ENCODE measurements at regions not wholly inside any gene's neighbourhood (a gene's known extent, or its start where the extent isn't known, plus 50 kb on each side); places are given as distances from the start of the nearest gene placed in this dataset.
"Not testable (repeated sequence)": the region's sequence is repeated elsewhere in the genome, so short reads cannot be mapped to it uniquely, and the experiment has no call there.

GRCh38 chr15:79539401-79539800 is 107.3 kb downstream of the MINAR1 start:
- no peak for DNase-seq (ENCODE audit: low read depth in 2 of 2)

GRCh38 chr15:79540551-79540950 is 108.4 kb downstream of the MINAR1 start:
- no peak for DNase-seq (ENCODE audit: low read depth in 2 of 2)

GRCh38 chr15:79541196-79541595 is 109.1 kb downstream of the MINAR1 start:
- no peak for DNase-seq (ENCODE audit: low read depth in 2 of 2)

GRCh38 chr15:79543097-79543496 is 111.0 kb downstream of the MINAR1 start:
- DNase-seq (ENCODE audit: low read depth in 2 of 2) = no peak

- no peak for DNase-seq (ENCODE audit: low read depth in 2 of 2)
Measured at GRCh38 chr15:79549196-79549595, 117.1 kb downstream of the MINAR1 start.

GRCh38 chr15:79560384-79560783 is 128.2 kb downstream of the MINAR1 start:
- DNase-seq (ENCODE audit: low read depth in 2 of 2) = no peak

- no peak for DNase-seq (ENCODE audit: low read depth in 2 of 2)
Measured at GRCh38 chr15:79561982-79562381, 129.8 kb downstream of the MINAR1 start.

GRCh38 chr15:79562403-79562815 is 130.3 kb downstream of the MINAR1 start:
- DNase-seq (ENCODE audit: low read depth in 2 of 2) = no peak

GRCh38 chr15:79562899-79563298 is 130.8 kb downstream of the MINAR1 start:
- DNase-seq (ENCODE audit: low read depth in 2 of 2) = no peak

GRCh38 chr15:79570004-79570403 is 137.9 kb downstream of the MINAR1 start:
- DNase-seq (ENCODE audit: low read depth in 2 of 2) = no peak

- DNase-seq (ENCODE audit: low read depth in 2 of 2) = no peak
Measured at GRCh38 chr15:79572691-79573404, 140.7 kb downstream of the MINAR1 start.

GRCh38 chr15:79574431-79575273 is 142.5 kb downstream of the MINAR1 start:
- not testable (repeated sequence) for DNase-seq (ENCODE audit: low read depth in 2 of 2)

- no peak for DNase-seq (ENCODE audit: low read depth in 2 of 2)
Measured at GRCh38 chr15:79582650-79583049, 150.5 kb downstream of the MINAR1 start.

GRCh38 chr15:79592126-79592525 is 160.0 kb downstream of the MINAR1 start:
- DNase-seq (ENCODE audit: low read depth in 2 of 2) = no peak

GRCh38 chr15:79593119-79593869 is 161.2 kb downstream of the MINAR1 start:
- DNase-seq (ENCODE audit: low read depth in 2 of 2) = no peak

- DNase-seq (ENCODE audit: low read depth in 2 of 2) = no peak
Measured at GRCh38 chr15:79595306-79595705, 163.2 kb downstream of the MINAR1 start.

GRCh38 chr15:79595995-79596622 is 164.0 kb downstream of the MINAR1 start:
- DNase-seq (ENCODE audit: low read depth in 2 of 2) = peak; percentile 5 to 31

- no peak for DNase-seq (ENCODE audit: low read depth in 2 of 2)
Measured at GRCh38 chr15:79598639-79599038, 166.5 kb downstream of the MINAR1 start.

GRCh38 chr15:79601405-79602086 is 169.4 kb downstream of the MINAR1 start:
- DNase-seq (ENCODE audit: low read depth in 2 of 2) = no peak

GRCh38 chr15:79602180-79602579 is 170.0 kb downstream of the MINAR1 start:
- no peak for DNase-seq (ENCODE audit: low read depth in 2 of 2)

- no peak for DNase-seq (ENCODE audit: low read depth in 2 of 2)
Measured at GRCh38 chr15:79602731-79603130, 170.6 kb downstream of the MINAR1 start.

Measured in stimulated activated CD4-positive, alpha-beta T cell treated with anti-CD3 and anti-CD28 coated beads, Interleukin-12 subunit alpha, Interleukin-12 subunit beta, amount 100 ng/mL, for 24 hours (primary cell).